Bronchial epithelial cell (primary cell): ENCODE measurements at regions not wholly inside any gene's neighbourhood (a gene's known extent, or its start where the extent isn't known, plus 50 kb on each side); places are given as distances from the start of the nearest gene placed in this dataset.
A peak's percentile ranks its signal among the peaks of the same experiment; 100 is the strongest.
"Not testable (repeated sequence)": the region's sequence is repeated elsewhere in the genome, so short reads cannot be mapped to it uniquely, and the experiment has no call there.

Source experiments
- DNase-seq: peaks from one replicate; pipeline ENCODE4 v3.0.0-alpha.2; 2010; ENCODE audit warnings: low read depth
- FAIRE-seq: peaks from 2 replicates; lab custom pipeline; 2011; peaks lifted over from hg19 to GRCh38; lab: Jason Lieb, UNC
- H3K27me3 ChIP-seq: 2 replicates; pipeline ENCODE4 v1.5.1; 2011; ENCODE audit warnings: low read length; ENCODE audit not compliant: control insufficient read depth, insufficient read depth
- H3K36me3 ChIP-seq: 2 replicates; pipeline ENCODE4 v1.5.1; 2011; ENCODE audit warnings: low read length; ENCODE audit not compliant: control insufficient read depth, insufficient read depth
- H3K4me3 ChIP-seq: 2 replicates; pipeline ENCODE4 v1.5.1; 2011; ENCODE audit warnings: mild to moderate bottlenecking, low read depth, low read length, control low read depth
- CTCF ChIP-seq: IDR thresholded peaks from 2 replicates; pipeline ENCODE4 v1.5.1; 2011; ENCODE audit warnings: mild to moderate bottlenecking, moderate library complexity, low read length, control low read depth, inconsistent platforms; ENCODE audit not compliant: insufficient read depth, severe bottlenecking

- FAIRE-seq (no peak), DNase-seq (no peak)
- no peak for TF ChIP-seq CTCF
- no peaks in the 10 kb centered on the region for H3K27me3 ChIP-seq
- H3K36me3 ChIP-seq, result no peaks in the 10 kb centered on the region
- H3K4me3 ChIP-seq, result no peak overlapping the region
Observed at GRCh38 chr14:46573498-46573897, 78.1 kb downstream of the RPL10L start.

- no peak overlapping the region for H3K4me3 ChIP-seq
- no peak for FAIRE-seq
- DNase-seq, result peak; percentile 94
- H3K36me3 ChIP-seq, result no peaks in the 10 kb centered on the region
- TF ChIP-seq CTCF, result no peak
- no peaks in the 10 kb centered on the region for H3K27me3 ChIP-seq
Observed at GRCh38 chr14:46571970-46572369, 79.6 kb downstream of the RPL10L start.

- not testable (repeated sequence) for H3K36me3 ChIP-seq, H3K4me3 ChIP-seq, H3K27me3 ChIP-seq, FAIRE-seq, DNase-seq
Observed at GRCh38 chr14:46568161-46568560, 83.4 kb downstream of the RPL10L start.

- Histone ChIP-seq H3K36me3 (no peaks in the 10 kb centered on the region), H3K4me3 (no peak overlapping the region), H3K27me3 (no peaks in the 10 kb centered on the region)
- no peak for TF ChIP-seq CTCF
- DNase-seq (no peak), FAIRE-seq (no peak)
Observed at GRCh38 chr14:46550836-46551235, 100.7 kb downstream of the RPL10L start.

GRCh38 chr14:46540986-46541385, 110.6 kb downstream of the RPL10L start:
- DNase-seq, result no peak
- Histone ChIP-seq H3K27me3 (no peaks in the 10 kb centered on the region), H3K36me3 (no peaks in the 10 kb centered on the region), H3K4me3 (no peak overlapping the region)
- no peak for TF ChIP-seq CTCF
- no peak for FAIRE-seq

- DNase-seq (no peak), FAIRE-seq (no peak)
- H3K27me3 ChIP-seq, result no peaks in the 10 kb centered on the region
Observed at GRCh38 chr14:46519121-46519520, 132.5 kb downstream of the RPL10L start.

GRCh38 chr14:46508752-46509151, 142.8 kb downstream of the RPL10L start:
- FAIRE-seq, DNase-seq, H3K4me3 ChIP-seq, H3K27me3 ChIP-seq, H3K36me3 ChIP-seq: not testable (repeated sequence)

More at GRCh38 chr14:46519121-46519520, 132.5 kb downstream of the RPL10L start:
- no peaks in the 10 kb centered on the region for H3K36me3 ChIP-seq
- no peak overlapping the region for H3K4me3 ChIP-seq
- no peak for TF ChIP-seq CTCF
